ACC112 (cell line): ENCODE measurements at regions not wholly inside any gene's neighbourhood (a gene's known extent, or its start where the extent isn't known, plus 50 kb on each side); places are given as distances from the start of the nearest gene placed in this dataset.

Experiments used
- H2AFZ ChIP-seq: fragments of 200-600 bp; sonication (generic); one replicate; pipeline ENCODE4 v1.6.0; 2017; ENCODE audit warnings: antibody characterized with exemption, low read length; ENCODE audit not compliant: unreplicated experiment
- H3K27ac ChIP-seq: fragments of 200-600 bp; sonication (generic); 2 replicates; pipeline ENCODE4 v1.5.1; 2014; ENCODE audit warnings: low read depth, mild to moderate bottlenecking, antibody characterized with exemption, low read length, moderate library complexity
- H3K27me3 ChIP-seq: fragments of 200-600 bp; sonication (generic); 2 replicates; pipeline ENCODE4 v1.6.1; 2014; ENCODE audit warnings: mild to moderate bottlenecking, antibody characterized with exemption, low read length, moderate library complexity, mixed read lengths; ENCODE audit not compliant: insufficient read depth
- H3K36me3 ChIP-seq: fragments of 200-600 bp; sonication (generic); 2 replicates; pipeline ENCODE4 v1.6.1; 2016; ENCODE audit warnings: mild to moderate bottlenecking, antibody characterized with exemption, low read length, moderate library complexity, mixed read lengths; ENCODE audit not compliant: insufficient read depth
- H3K4me1 ChIP-seq: fragments of 200-600 bp; sonication (generic); one replicate; pipeline ENCODE4 v1.6.1; 2016; ENCODE audit warnings: low read length, mixed read lengths; ENCODE audit not compliant: insufficient read depth, unreplicated experiment, control insufficient read depth
- H3K4me3 ChIP-seq: fragments of 200-600 bp; sonication (generic); 2 replicates; pipeline ENCODE4 v1.5.1; 2014; ENCODE audit warnings: mild to moderate bottlenecking, low read depth, low read length
- H3K79me2 ChIP-seq: fragments of 200-600 bp; sonication (generic); one replicate; pipeline ENCODE4 v1.6.0; 2016; ENCODE audit warnings: low read length; ENCODE audit not compliant: control insufficient read depth, unreplicated experiment, insufficient read depth

GRCh38 chr5:168207450-168208029 is 83.9 kb upstream of the WWC1 start:
- no peak overlapping the region for H3K4me3 ChIP-seq
- peaks cover 26% of the 10 kb centered on the region; the same call in 1 of the 2 replicates for H3K27me3 ChIP-seq
- no peaks in the 10 kb centered on the region for H3K36me3 ChIP-seq
- H3K27ac ChIP-seq, result no peak overlapping the region
- H2AFZ ChIP-seq, result no peak overlapping the region
- H3K4me1 ChIP-seq, result no peaks in the 10 kb centered on the region
- H3K79me2 ChIP-seq, result no peaks in the 10 kb centered on the region

- Histone ChIP-seq H3K4me1 (no peaks in the 10 kb centered on the region), H2AFZ (no peak overlapping the region), H3K36me3 (no peaks in the 10 kb centered on the region), H3K4me3 (no peak overlapping the region), H3K79me2 (no peaks in the 10 kb centered on the region), H3K27ac (no peak overlapping the region), H3K27me3 (peaks cover 40% of the 10 kb centered on the region)
Measured at GRCh38 chr5:168209244-168209995, 82.0 kb upstream of the WWC1 start.

DNA sequence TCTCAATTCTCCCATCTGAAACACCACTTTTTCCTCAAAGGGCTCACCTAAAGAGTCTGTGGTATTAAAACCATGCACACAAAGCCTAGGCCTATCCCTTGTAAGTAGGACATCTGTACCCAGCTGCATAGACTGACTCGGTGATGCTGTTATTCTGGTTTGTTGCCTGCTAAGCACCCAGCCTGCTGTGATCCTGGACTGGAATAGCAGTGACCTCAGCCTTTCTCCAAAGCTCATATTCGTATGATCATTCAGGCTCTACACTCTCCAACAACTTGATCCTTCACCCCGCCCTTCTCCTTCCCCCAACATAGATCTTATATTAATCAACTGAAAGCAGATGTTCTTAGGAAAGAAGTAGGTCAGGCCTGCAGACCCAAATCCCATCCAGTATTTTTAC is 81.4 kb upstream of the WWC1 start:
- Histone ChIP-seq H3K27me3 (peaks cover 46% of the 10 kb centered on the region), H3K36me3 (no peaks in the 10 kb centered on the region), H2AFZ (no peak overlapping the region), H3K27ac (no peak overlapping the region), H3K79me2 (no peaks in the 10 kb centered on the region), H3K4me3 (no peak overlapping the region), H3K4me1 (no peaks in the 10 kb centered on the region)

GRCh38 chr5:168211245-168211644 is 80.2 kb upstream of the WWC1 start:
- Histone ChIP-seq H3K27ac (no peak overlapping the region), H3K79me2 (no peaks in the 10 kb centered on the region), H3K4me1 (no peaks in the 10 kb centered on the region), H3K36me3 (no peaks in the 10 kb centered on the region), H3K4me3 (no peak overlapping the region), H3K27me3 (peaks cover 54% of the 10 kb centered on the region), H2AFZ (no peak overlapping the region)

GRCh38 chr5:168211936-168212335 is 79.5 kb upstream of the WWC1 start:
- Histone ChIP-seq H3K79me2 (no peaks in the 10 kb centered on the region), H3K27me3 (peaks cover 59% of the 10 kb centered on the region), H3K4me3 (no peak overlapping the region), H3K36me3 (no peaks in the 10 kb centered on the region), H3K27ac (no peak overlapping the region), H3K4me1 (no peaks in the 10 kb centered on the region), H2AFZ (no peak overlapping the region)

GRCh38 chr5:168214071-168214470 is 77.4 kb upstream of the WWC1 start:
- H3K79me2 ChIP-seq, result no peaks in the 10 kb centered on the region
- no peaks in the 10 kb centered on the region for H3K36me3 ChIP-seq
- H3K4me3 ChIP-seq, result no peak overlapping the region
- H2AFZ ChIP-seq, result no peak overlapping the region
- peaks cover 62% of the 10 kb centered on the region for H3K27me3 ChIP-seq
- no peak overlapping the region for H3K27ac ChIP-seq
- H3K4me1 ChIP-seq, result no peaks in the 10 kb centered on the region

DNA sequence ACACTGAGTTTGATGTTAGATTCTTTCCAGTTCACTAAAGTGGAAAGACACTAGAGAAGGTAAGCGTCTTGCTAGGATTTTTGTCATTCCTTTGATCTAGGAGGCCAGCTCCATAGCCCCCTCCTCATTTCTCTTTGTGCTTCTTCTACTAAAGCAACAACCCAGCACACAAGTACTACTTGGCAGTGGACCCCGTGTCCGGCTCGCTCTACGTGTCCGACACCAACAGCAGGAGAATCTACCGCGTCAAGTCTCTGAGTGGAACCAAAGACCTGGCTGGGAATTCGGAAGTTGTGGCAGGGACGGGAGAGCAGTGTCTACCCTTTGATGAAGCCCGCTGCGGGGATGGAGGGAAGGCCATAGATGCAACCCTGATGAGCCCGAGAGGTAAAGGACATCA is 76.6 kb upstream of the WWC1 start:
- no peak overlapping the region for H3K27ac ChIP-seq
- H3K27me3 ChIP-seq, result peaks cover 60% of the 10 kb centered on the region
- H2AFZ ChIP-seq, result no peak overlapping the region
- no peaks in the 10 kb centered on the region for H3K79me2 ChIP-seq
- no peak overlapping the region for H3K4me3 ChIP-seq
- H3K4me1 ChIP-seq, result no peaks in the 10 kb centered on the region
- H3K36me3 ChIP-seq, result no peaks in the 10 kb centered on the region

- H3K79me2 ChIP-seq, result no peaks in the 10 kb centered on the region
- peaks cover 56% of the 10 kb centered on the region for H3K27me3 ChIP-seq
Measured at GRCh38 chr5:168215646-168216045, 75.8 kb upstream of the WWC1 start.

DNA sequence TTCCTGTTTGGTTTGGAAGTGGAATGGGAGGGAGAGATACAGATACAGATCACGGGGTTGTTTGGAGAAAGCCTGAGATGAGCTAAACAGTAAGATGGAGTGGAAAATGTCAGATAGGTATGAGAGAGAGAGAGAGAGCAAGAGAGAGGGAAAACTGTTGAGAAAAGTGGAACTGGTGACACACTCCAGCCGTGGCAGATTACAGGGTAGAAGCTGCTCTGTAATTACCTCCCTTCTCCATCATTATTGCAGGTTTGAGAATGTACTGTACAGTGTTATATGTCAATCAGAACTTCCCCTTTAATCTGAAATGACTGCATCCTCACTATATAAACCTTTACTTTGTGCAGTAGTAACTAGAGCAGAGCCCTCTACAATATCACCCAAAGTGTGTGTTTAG is 74.5 kb upstream of the WWC1 start:
- Histone ChIP-seq H3K79me2 (no peaks in the 10 kb centered on the region), H3K4me3 (no peak overlapping the region), H2AFZ (no peak overlapping the region), H3K27ac (no peak overlapping the region), H3K27me3 (peaks cover 56% of the 10 kb centered on the region), H3K4me1 (no peaks in the 10 kb centered on the region), H3K36me3 (no peaks in the 10 kb centered on the region)

More at GRCh38 chr5:168215646-168216045, 75.8 kb upstream of the WWC1 start:
- H3K27ac ChIP-seq, result no peak overlapping the region
- H2AFZ ChIP-seq, result no peak overlapping the region
- H3K4me1 ChIP-seq, result no peaks in the 10 kb centered on the region
- H3K4me3 ChIP-seq, result no peak overlapping the region
- H3K36me3 ChIP-seq, result no peaks in the 10 kb centered on the region

GRCh38 chr5:168217497-168217896 is 73.9 kb upstream of the WWC1 start:
- H3K79me2 ChIP-seq, result no peaks in the 10 kb centered on the region
- H3K36me3 ChIP-seq, result no peaks in the 10 kb centered on the region
- no peaks in the 10 kb centered on the region for H3K4me1 ChIP-seq
- peaks cover 56% of the 10 kb centered on the region for H3K27me3 ChIP-seq
- H3K27ac ChIP-seq, result no peak overlapping the region
- H2AFZ ChIP-seq, result no peak overlapping the region
- no peak overlapping the region for H3K4me3 ChIP-seq

GRCh38 chr5:168218746-168219145 is 72.7 kb upstream of the WWC1 start:
- H3K4me3 ChIP-seq, result no peak overlapping the region
- H2AFZ ChIP-seq, result no peak overlapping the region
- H3K36me3 ChIP-seq, result no peaks in the 10 kb centered on the region
- H3K27ac ChIP-seq, result no peak overlapping the region
- H3K27me3 ChIP-seq, result peaks cover 56% of the 10 kb centered on the region
- no peaks in the 10 kb centered on the region for H3K79me2 ChIP-seq
- H3K4me1 ChIP-seq, result no peaks in the 10 kb centered on the region
